Prostate gland (tissue), 2 donors: ENCODE measurements at regions not wholly inside any gene's neighbourhood (a gene's known extent, or its start where the extent isn't known, plus 50 kb on each side); places are given as distances from the start of the nearest gene placed in this dataset.

Source experiments
- DNase-seq: peaks from one replicate; pipeline ENCODE4 v3.0.0-alpha.2; 2019; ENCODE audit warnings: low spot score
- H3K27ac ChIP-seq, 2 donors: fragments of 200-600 bp; sonication (generic); 2 replicates each; pipeline ENCODE4 v1.5.1; 2017 to 2019
- H3K27me3 ChIP-seq: fragments of 200-600 bp; sonication (generic); replicated peaks from 2 replicates; pipeline ENCODE4 v1.5.1; 2019; ENCODE audit not compliant: insufficient read depth
- H3K36me3 ChIP-seq, 2 donors: fragments of 200-600 bp; sonication (generic); 1 replicate in 1 of 2; 2 replicates in 1 of 2; pipeline versions ENCODE4 v1.5.1 to v1.8.1; 2017 to 2019
- H3K4me1 ChIP-seq: fragments of 200-600 bp; sonication (generic); replicated peaks from 2 replicates; pipeline ENCODE4 v1.5.1; 2019
- H3K4me3 ChIP-seq, 2 donors: fragments of 200-600 bp; sonication (generic); 2 replicates each; pipeline ENCODE4 v1.5.1; 2017 to 2019
- H3K9me3 ChIP-seq: fragments of 200-600 bp; sonication (generic); 2 replicates; pipeline ENCODE4 v1.5.1; 2017
- POLR2A ChIP-seq: fragments of 450-650 bp; IDR thresholded peaks from one replicate; pipeline ENCODE4 v1.6.1; 2016; ENCODE audit warnings: antibody characterized with exemption, mild to moderate bottlenecking
- POLR2AphosphoS5 ChIP-seq: sonication (generic); formaldehyde crosslinking; IDR thresholded peaks from one replicate; pipeline ENCODE4 v1.6.1; 2017; ENCODE audit warnings: antibody characterized with exemption
- WGBS: methylation state at CpG from one replicate; pipeline ENCODE4 v1.1.5; 2018; 5-methylcytosine and 5-hydroxymethylcytosine counted together
- intact Hi-C: fragments of 100-400 bp; cut with DNase I; formaldehyde crosslinking; loops from one replicate; pipeline ENCODE4 v1.14.2; 2022
- TF ChIP-seq, protein P1 (sequence below), 4 experiments: fragments of 200-600 bp in 2 of 4; fragments of 450-650 bp in 2 of 4; sonication (generic) in 2 of 4; IDR thresholded peaks; 1 replicate in 3 of 4; 2 replicates in 1 of 4; pipeline ENCODE4 v1.5.1; 2016 to 2019; ENCODE audit warnings: antibody characterized with exemption in 4 of 4, mild to moderate bottlenecking in 2 of 4, moderate library complexity in 2 of 4

DNA sequence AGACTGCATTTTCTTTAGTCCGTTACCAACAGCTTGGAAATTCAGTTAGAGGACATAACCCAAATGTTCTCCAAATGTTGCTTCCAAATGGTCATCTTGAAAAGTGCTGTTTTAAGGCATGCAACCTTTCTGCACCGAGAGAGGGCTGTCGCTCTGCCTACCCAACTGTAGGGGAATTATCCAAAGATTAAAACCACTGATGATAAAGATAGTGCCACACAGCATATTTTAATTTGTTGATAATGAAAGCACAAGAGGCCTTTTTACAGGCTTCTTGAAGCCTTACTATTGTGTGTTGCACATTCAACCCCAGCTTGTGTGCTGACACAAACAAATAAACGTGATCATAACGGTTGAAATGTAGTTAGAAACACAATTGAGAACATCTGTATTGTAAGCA, 121.5 kb downstream of the LMO4 start:
- intact Hi-C loops = no loop called here
- H3K27ac ChIP-seq = no peak overlapping the region
- TF ChIP-seq POLR2A (no peak), POLR2AphosphoS5 (no peak)
- TF ChIP-seq, protein P1, sequence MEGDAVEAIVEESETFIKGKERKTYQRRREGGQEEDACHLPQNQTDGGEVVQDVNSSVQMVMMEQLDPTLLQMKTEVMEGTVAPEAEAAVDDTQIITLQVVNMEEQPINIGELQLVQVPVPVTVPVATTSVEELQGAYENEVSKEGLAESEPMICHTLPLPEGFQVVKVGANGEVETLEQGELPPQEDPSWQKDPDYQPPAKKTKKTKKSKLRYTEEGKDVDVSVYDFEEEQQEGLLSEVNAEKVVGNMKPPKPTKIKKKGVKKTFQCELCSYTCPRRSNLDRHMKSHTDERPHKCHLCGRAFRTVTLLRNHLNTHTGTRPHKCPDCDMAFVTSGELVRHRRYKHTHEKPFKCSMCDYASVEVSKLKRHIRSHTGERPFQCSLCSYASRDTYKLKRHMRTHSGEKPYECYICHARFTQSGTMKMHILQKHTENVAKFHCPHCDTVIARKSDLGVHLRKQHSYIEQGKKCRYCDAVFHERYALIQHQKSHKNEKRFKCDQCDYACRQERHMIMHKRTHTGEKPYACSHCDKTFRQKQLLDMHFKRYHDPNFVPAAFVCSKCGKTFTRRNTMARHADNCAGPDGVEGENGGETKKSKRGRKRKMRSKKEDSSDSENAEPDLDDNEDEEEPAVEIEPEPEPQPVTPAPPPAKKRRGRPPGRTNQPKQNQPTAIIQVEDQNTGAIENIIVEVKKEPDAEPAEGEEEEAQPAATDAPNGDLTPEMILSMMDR (IDR thresholded peaks at IDR 0.05) = no peak

DNA sequence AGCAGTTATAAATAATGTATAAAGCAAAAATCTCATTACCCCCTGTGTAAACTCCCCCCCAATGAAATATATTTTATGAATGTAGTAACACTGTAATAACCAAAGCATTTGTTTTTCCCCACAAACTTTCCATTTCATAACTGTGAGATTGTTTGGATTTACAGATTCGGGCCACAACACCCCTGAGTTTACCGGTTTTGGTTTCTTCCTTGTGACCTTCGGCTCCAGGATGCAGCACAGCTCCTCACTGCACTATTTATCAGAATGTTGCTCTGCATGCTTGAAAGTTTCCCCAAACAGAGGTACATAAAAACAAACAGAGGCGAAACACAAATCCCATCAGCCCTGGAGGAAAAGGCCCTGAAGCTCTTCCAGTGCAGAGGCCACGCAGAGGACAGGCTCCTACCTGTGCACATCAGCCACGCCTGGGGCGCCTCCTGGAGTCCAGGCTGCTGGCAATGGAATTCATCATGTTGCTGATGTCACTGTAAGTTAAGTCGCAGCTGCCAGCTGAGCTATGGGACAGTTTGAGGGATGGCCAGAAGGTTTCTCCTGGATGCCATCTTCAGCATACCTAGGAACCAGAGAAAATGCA, 122.0 kb downstream of the LMO4 start:
- TF ChIP-seq POLR2AphosphoS5 (no peak), POLR2A (no peak)
- TF ChIP-seq, protein P1 (IDR thresholded peaks at IDR 0.05) = no peak
- no peaks in the 10 kb centered on the region for H3K9me3 ChIP-seq
- DNase-seq = no peak
- WGBS = 88% methylated on average over 8 of the region's 8 CpGs
- H3K4me3 ChIP-seq = no peak overlapping the region
- no peak overlapping the region for H3K27ac ChIP-seq
- intact Hi-C loops = no loop called here
- no peaks in the 10 kb centered on the region for H3K4me1 ChIP-seq
- no peaks in the 10 kb centered on the region for H3K27me3 ChIP-seq
- H3K36me3 ChIP-seq = no peaks in the 10 kb centered on the region

More for the DNA sequence above, 121.5 kb downstream of the LMO4 start:
- Histone ChIP-seq H3K9me3 (no peaks in the 10 kb centered on the region), H3K4me1 (no peaks in the 10 kb centered on the region), H3K4me3 (no peak overlapping the region), H3K36me3 (no peaks in the 10 kb centered on the region), H3K27me3 (no peaks in the 10 kb centered on the region)
- no peak for DNase-seq
- WGBS = 69% methylated on average over 5 of the region's 5 CpGs

- Histone ChIP-seq H3K27ac (no peak overlapping the region), H3K4me1 (no peaks in the 10 kb centered on the region), H3K4me3 (no peak overlapping the region), H3K36me3 (no peaks in the 10 kb centered on the region), H3K9me3 (no peaks in the 10 kb centered on the region), H3K27me3 (no peaks in the 10 kb centered on the region)
- TF ChIP-seq POLR2AphosphoS5 (no peak), POLR2A (no peak)
- TF ChIP-seq, protein P1 (IDR thresholded peaks at IDR 0.05) = no peak
- intact Hi-C loops = no loop called here
- no peak for DNase-seq
- 93% methylated on average over 5 of the region's 5 CpGs for WGBS
These were observed 122.7 kb downstream of the LMO4 start for GRCh38 chr1:87451229-87451920.

DNA sequence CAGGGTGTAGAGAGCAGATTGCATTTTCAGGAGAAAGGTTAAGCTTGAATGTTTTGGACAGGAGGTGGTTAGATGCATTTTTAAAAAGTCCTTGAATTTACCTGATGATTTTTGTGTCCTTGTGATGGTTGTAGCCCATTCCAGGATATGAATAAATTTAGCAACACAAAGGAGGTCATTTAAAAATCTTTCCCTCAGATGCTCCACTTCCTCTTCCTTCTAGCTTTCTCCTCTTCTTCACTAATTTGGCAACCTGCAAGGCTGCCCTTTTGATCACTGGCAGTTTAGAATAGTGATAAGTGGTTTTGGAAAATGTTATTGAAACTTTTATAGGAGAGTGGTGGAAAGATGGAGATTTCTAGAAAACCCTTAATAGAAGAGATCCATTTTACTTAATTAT, 124.0 kb downstream of the LMO4 start:
- Histone ChIP-seq H3K27ac (no peak overlapping the region), H3K36me3 (no peaks in the 10 kb centered on the region), H3K27me3 (no peaks in the 10 kb centered on the region), H3K4me1 (no peaks in the 10 kb centered on the region), H3K9me3 (no peaks in the 10 kb centered on the region), H3K4me3 (no peak overlapping the region)
- intact Hi-C loops = no loop called here
- DNase-seq = no peak
- TF ChIP-seq POLR2AphosphoS5 = no peak
- TF ChIP-seq, protein P1 (IDR thresholded peaks at IDR 0.05) = no peak
- no peak for TF ChIP-seq POLR2A

- no peaks in the 10 kb centered on the region for H3K4me1 ChIP-seq
- intact Hi-C loops = no loop called here
- no peak for TF ChIP-seq POLR2AphosphoS5
- TF ChIP-seq POLR2A = no peak
- TF ChIP-seq, protein P1 (IDR thresholded peaks at IDR 0.05) = no peak
- no peaks in the 10 kb centered on the region for H3K36me3 ChIP-seq
- no peaks in the 10 kb centered on the region for H3K9me3 ChIP-seq
- no peaks in the 10 kb centered on the region for H3K27me3 ChIP-seq
- H3K4me3 ChIP-seq = no peak overlapping the region
- no peak for DNase-seq
- 84% methylated on average over 2 of the region's 2 CpGs for WGBS
- H3K27ac ChIP-seq = no peak overlapping the region
These were observed 128.7 kb downstream of the LMO4 start for GRCh38 chr1:87457408-87457807.
